Left colon (tissue), 2 donors: ENCODE measurements at regions not wholly inside any gene's neighbourhood (a gene's known extent, or its start where the extent isn't known, plus 50 kb on each side); places are given as distances from the start of the nearest gene placed in this dataset.

Experiments used
- ATAC-seq: fragments of 200-7000 bp; cut with Tn5 transposase; one replicate; pipeline ENCODE4 v1.9.1; 2020; ENCODE audit warnings: mild to moderate bottlenecking, moderate library complexity
- DNase-seq, 2 donors: peaks; one replicate each; pipeline ENCODE4 v3.0.0-alpha.2; 2020
- intact Hi-C, 2 donors: fragments of 100-400 bp; cut with DNase I in 1 of 2; cut with micrococcal nuclease in 1 of 2; formaldehyde crosslinking; loops; one replicate each; pipeline versions ENCODE4 v1.11.2 to v1.14.0; 2022; cut with DNase I, micrococcal nuclease
- donor health status: DM: no; HTN: no; CAD: no.
- donor health status: DM: yes; HTN: yes; CAD: no.

DNA sequence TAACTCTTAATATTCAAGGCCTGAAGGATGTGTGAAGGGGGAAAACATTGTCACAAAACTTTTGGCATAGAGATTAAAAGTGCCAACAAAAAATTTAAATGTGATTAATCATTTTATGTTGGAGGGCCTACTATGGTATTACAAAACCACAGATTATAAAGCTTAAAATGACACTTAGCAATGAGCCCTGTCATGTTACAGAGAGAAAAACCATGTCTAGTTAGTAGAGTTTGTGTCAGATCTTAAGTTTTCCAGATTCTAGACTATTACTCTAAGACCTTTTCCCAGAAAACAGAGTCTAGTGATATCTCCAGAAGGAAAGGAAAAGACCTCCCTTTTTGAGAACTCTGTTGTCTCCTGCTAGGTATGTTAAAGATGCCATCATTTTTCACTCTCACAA is 239.1 kb upstream of the DKK2 start:
- ATAC-seq = no peak
- DNase-seq = no peak
- intact Hi-C loops = no loop called here

DNA sequence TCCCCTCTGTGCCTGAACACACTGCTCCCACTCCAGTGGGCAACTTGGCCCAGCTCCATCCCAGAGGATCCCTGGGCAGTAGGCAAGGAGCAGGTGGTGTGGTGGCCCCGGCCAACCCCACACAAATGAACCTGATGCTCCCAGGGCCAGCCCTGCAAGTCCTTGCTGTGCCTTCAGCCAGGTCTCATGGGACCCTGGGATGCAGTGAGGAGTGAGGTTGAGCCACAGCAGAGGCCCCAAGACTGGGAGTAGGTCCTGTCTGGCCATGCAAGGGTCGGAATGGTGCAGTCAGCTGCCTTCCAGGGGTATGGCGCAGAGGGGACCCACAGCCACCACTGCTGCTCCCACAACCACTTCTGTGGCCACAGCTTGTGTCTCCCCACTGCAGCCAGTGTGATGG is 234.5 kb upstream of the DKK2 start:
- DNase-seq (no peak), ATAC-seq (no peak)

DNA sequence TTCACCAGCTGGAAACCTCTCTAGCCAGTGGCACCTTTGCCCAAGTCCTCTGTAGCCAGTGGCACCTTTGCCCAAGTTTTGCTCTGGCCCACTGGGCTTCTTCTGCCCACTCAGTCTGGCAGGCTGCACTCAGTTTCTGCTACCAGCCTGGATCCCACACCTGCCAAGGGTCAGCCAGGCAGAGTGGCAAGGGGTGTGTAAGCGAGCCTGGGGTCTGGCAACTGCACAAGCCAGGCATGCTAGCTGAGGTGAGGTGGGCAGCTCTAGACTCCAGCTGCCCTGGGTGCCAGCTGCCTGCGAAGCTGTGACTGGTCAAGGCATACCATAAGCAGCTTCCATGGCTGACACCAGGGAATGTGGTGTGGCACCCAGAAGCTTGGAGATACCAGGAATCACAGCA is 233.1 kb upstream of the DKK2 start:
- intact Hi-C loops = no loop called here
- no peak for ATAC-seq
- no peak for DNase-seq

More for the DNA sequence above, 234.5 kb upstream of the DKK2 start:
- intact Hi-C loops = no loop called here

DNA sequence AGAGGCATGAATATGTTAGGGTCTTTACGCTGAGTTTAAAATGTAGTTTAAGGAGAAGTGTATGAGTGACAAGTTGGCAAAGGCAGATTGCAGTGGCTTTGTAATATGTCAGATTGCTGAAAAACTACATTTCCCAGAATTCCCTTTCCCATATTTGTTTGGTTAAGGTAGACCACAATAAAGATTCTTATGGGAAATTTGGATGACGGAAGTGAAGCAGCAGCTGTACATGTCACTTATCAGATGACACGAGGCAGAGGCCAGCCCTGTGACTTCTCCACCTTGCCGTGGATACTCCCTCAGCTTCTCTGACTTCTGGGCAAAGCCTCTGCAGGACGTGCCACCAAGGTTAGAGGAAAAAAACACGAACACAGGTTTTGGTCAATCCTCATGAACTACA is 229.7 kb upstream of the DKK2 start:
- ATAC-seq (no peak), DNase-seq (no peak)
- intact Hi-C loops = no loop called here

DNA sequence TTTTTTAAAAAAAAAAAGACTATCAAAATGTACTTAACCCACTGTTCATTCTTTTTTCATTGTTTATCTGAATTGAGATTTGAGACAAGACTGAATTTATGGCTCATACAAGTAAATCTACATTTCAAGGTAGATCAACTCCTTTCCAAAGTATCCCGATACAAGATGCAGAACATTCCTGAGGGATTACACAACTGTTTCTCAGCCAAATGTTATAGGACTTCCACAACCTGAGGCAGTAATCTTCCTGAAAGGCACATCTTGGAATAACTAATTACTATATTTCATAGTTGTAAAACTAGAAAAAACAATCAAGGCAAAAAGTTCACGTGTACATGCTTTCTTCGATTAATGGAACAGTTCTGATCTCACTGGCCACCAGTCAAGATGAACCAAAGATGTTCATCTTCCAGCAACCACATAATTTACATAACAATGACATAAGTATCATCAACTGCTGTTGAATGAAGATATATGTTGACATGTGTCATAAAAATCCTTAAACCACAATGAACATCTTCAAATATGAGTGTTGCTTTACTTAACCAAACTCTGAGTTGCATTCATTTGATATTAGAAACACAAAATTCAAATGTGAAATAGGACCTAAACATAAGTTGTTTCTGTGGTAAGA is 225.2 kb upstream of the DKK2 start:
- intact Hi-C loops = no loop called here
- ATAC-seq (no peak), DNase-seq (no peak)

DNA sequence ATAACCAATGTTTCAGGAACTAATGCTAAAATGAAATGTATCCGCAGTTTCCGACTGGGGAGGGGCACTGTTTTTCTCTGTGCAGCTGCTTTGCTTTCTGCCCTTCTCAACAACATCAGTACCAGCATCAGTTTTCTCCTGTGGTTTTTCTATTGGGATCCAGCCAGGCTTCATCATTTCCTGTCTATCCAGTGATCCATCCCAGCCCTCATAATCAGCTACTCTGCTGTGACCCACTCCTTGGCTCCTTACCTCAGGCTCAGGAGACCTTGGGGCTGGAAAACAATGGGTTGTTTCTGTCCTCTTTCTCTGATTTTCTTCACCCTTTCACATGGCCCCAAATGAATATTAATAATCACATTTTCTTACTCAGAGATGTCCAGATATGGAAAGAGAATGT is 222.2 kb upstream of the DKK2 start:
- intact Hi-C loops = no loop called here
- DNase-seq (no peak), ATAC-seq (no peak)

DNA sequence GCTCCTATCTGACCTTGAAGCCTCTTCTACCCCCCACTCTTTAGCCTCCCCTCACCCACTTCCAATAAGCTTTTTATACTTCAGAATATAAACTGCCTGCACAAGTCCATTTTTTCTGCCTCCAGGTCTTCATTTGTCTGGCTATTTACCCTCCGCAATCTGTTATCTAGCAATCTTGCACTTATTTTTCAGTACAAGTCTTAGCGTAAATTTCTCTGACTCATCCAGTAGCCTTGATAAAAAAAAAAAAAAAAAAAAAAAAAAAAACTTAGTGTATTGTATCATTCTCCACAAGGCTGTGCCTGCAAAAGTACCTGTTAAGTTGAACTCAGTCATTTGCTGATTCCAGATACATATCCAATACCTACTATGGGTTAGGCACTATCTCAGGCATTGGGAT is 219.5 kb upstream of the DKK2 start:
- DNase-seq = no peak
- intact Hi-C loops = no loop called here
- no peak for ATAC-seq

DNA sequence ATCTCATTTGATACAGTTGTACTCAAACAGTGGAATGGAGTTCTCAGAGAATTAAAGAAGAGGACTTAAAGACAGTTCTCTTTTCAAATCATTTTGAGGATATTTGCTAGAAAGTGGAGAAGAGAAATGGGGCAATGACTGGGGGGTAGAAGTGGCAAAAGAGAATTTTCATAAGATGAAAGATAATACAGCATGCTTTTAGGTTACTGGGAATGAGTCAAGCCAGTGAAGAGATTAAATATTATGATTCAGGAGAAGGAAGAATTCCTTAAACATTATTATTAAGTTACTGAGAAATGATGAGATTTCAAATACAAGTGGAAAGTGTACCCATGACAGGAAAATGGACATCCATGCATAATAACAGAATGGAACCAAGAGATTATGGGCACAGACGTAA is 219.0 kb upstream of the DKK2 start:
- intact Hi-C loops = no loop called here
- ATAC-seq (no peak), DNase-seq (no peak)

DNA sequence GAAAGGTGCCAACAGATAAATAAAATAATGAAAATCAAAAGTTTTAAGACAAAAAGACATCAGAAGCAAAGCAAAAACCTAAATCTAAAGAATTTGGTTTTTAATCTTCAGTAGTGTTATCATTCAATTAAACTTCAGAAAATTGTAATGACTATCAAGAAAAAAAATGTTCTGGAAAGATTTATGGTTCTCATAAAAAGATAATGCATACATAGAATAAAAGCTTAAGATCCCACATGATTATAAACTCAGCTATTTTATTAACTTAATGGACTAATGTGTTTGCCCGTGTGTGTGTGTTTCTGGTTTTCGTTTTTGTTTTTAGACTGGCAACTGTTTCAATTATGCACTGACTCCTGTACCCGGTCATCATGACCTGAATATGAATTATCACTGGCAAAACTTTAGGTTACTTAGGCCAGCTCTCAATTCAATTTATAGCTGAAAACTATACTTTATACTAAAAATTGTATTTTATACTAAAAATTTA is 217.5 kb upstream of the DKK2 start:
- ATAC-seq (no peak), DNase-seq (no peak)
- intact Hi-C loops = no loop called here

DNA sequence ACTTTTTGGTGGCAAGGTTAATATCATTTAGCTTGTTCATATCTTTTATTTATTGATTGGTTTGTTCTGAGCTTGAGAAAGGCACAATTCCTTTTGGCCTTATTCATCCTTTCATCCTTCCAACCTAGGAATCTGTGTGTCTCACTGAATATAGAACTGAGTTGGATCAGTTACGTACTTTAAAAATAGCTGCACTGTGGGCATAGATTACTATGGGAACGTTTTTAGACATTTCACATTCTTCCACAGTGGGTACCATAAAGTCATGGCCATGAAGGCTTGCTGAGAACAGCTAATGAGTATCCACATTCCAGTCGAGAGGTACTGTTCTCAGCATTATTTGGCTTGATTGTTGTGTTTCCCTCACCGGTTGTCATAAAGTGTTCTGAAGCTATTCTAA is 217.0 kb upstream of the DKK2 start:
- intact Hi-C loops = no loop called here
- ATAC-seq = no peak

DNA sequence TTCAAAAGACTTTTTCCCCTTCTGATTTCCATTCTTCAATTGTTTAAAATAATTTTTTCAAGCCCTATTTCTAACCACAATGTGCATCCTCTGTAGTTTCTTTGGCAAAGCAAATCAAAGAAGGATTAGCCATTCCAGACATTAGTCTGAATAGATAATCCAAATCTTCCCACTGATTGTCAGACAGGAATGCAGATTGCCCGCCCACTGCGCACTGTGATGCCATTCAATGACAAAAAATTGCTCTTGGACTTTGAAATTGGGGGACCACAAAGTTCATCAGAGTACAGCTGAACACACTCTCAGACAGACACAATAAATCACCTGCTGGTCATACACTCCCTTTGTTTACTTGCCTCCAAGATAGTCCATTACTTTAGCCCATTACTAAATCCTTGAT is 216.5 kb upstream of the DKK2 start:
- ATAC-seq = no peak
- intact Hi-C loops = no loop called here
- DNase-seq = no peak

More for the DNA sequence above, 217.0 kb upstream of the DKK2 start:
- no peak for DNase-seq

DNA sequence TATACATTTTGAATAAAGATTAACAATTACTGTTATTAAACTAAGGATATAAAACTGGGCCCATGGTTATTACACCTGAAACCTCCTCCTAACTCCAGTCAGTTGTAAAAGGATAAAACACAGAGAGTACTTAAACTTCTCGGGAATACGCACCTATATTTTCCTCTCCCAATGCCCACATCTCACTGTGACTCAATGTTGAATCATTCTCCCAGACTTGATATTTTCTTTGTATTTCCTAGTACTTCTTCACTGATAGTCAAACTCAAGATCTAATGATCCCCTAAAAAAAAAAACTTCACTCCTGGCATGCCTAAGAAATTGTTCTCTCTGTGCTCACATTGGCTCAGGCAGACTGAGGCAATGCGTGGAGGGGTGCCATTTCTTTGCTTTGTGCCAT is 212.5 kb upstream of the DKK2 start:
- no peak for ATAC-seq
- no peak for DNase-seq

DNA sequence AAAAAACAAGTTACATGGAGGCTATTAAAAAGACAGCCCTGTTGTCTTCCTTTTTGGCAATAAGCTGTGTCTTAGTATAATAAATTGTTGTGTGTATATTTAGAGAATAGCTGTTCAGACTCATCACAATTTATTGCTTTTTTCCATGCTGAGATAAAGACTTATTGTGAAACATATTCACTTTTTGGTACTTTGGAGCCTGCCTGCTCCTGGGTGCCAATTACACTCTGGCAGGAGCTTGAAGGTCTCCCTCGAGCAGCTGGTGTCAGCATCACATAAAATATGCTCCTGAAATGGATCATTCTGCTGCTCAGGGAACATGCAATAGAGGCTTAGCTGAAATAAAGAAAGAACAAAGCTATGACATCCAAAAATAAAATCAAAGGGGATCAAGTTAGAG is 211.6 kb upstream of the DKK2 start:
- ATAC-seq = no peak
- intact Hi-C loops = no loop called here
- DNase-seq = no peak

More for the DNA sequence above, 212.5 kb upstream of the DKK2 start:
- intact Hi-C loops = no loop called here

DNA sequence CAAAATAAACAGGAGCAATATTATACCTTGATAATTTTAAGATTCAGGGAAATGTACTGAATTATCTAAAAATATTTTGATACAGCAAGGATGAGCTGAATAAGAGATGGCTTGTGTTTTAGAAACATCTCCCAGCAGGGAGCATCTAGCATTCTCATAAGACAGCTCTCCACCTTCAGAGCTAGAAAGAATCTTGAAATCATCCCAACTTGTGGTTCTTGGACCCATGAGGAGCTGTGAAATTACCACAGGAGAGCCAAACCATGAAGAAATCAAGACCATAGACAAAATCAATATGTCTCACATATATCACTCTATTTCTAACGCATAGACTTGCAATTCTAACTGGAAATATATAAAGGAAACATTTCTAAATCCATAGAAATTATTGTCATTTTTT is 210.6 kb upstream of the DKK2 start:
- DNase-seq (no peak), ATAC-seq (no peak)
- intact Hi-C loops = no loop called here

DNA sequence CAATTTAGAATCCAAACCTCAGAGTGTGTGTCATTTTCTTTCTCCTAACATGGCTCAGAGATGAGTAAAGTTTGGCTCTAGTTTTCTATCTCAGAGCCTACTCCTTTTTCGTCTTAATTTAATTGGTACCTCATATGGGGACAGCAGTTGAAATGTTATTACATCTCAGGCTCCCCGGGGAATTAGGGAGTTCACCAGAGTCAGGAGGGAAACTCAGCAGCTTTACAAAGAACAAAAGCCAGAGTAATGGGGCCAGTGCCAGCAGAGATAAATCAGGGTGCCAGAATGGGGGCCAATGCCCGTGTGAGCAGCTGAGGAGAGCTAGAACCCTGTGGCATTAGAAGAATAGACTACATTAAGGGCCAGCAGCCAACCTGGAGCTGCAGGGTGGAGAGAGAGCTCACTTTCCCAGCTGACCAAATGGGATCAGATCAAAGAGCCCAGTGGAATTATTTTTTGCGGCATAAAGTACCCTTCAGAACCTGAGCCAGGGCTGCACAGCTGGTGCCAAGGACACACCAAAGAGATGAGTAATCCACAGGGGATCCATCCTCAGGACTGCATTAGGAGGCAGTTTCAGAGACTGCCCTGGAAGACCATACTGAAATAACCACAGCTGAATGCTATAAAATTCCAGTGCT is 207.1 kb upstream of the DKK2 start:
- peak; percentile 4 to 73 for DNase-seq
- no peak for ATAC-seq
- intact Hi-C loops = no loop called here

DNA sequence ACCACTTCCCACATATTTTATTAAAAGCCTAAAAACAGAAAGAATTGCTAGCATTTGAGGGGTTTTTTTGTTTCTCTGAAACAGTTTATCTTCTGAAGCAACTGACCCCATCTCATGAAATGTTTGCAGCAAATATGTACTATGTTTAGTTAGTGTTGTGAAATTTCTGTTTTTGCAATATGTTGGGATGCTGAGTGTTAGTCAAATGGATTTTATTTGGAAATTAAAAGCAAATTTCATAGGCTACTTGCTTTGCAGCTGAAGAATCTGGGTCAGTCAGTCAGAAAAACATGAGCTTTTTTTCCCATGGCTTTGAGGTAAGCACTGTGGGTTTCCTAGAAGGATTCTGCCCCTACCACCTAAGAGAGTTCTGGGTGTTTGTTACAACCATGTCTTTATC is 184.9 kb upstream of the DKK2 start:
- no peak for ATAC-seq
- intact Hi-C loops = no loop called here
- no peak for DNase-seq

DNA sequence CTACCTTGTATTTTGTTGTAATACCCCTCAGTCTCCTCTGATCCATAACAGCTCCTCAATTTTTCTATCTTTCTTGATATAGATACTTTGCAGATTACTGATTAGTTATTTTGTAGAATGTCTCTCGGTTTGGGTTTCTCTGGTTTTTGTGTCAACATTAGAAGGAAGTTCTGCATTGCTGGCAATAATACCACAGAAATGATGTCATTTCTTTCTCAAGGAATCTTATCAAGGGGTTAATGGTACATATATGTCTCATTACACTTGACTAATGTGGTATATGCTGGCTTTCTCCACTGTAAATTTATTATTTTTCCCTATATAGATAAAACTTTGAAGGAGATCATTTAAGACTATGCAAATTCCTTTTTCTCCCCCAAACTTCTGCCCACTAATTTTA is 183.6 kb upstream of the DKK2 start:
- ATAC-seq (no peak), DNase-seq (no peak)
- intact Hi-C loops = no loop called here

DNA sequence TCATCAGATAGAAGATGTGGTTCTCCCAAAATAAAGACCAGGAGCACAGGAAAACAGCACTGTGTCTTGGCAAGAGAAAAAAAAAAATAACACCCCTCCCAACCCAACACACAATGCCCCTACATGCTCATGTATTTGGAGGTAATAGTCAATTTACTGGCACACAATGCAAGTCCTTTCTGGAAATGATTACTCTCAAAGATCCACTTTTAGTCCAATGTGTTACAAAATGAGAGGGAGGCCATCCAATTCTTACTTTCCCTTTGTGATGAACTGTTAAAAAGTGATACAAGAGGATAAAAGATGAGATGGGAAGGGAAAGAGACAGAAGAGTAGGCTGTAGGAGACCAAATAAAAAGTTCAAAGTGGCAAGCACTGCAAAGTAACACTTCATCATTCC is 180.3 kb upstream of the DKK2 start:
- DNase-seq = no peak
- ATAC-seq = no peak
- intact Hi-C loops = no loop called here

DNA sequence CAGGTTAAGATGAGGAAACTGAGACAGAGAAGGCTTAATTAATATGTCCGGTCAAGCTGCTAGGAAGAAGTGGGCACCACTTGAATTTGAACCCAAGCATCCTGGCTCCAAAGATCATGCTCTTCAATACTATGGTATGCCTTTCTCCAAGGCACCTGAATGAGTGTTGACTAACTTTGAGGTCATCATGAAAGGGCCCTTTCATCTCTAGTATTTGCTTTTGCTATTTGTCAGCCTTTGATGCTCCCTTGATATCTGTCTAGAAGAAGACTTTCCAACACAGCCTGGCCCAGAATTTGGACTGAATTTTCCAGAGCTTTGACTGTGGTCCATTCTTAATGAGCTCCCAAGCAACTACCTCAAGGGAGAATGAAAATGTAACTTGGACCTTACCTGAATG is 179.1 kb upstream of the DKK2 start:
- no peak for ATAC-seq
- intact Hi-C loops = no loop called here

DNA sequence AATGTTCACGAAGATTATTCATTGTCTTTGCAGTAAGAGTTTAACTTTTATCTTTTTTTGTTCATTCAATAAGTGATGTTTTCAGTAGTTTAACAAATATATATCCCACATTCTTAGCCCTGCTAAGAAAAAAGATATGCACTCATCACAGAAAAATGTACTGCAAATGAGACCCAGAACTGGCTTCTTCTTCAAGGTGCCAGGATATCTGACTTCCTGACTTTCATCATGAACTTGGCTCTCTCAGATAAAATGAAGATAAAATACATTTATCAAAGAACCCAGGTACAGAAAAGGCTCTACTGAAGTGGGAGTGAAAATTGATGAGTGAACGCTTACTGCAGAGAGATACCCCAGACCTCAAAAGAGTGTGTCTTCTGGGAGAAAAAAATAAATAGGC is 177.8 kb upstream of the DKK2 start:
- ATAC-seq = no peak
- DNase-seq = no peak
- intact Hi-C loops = no loop called here

More for the DNA sequence above, 179.1 kb upstream of the DKK2 start:
- no peak for DNase-seq

DNA sequence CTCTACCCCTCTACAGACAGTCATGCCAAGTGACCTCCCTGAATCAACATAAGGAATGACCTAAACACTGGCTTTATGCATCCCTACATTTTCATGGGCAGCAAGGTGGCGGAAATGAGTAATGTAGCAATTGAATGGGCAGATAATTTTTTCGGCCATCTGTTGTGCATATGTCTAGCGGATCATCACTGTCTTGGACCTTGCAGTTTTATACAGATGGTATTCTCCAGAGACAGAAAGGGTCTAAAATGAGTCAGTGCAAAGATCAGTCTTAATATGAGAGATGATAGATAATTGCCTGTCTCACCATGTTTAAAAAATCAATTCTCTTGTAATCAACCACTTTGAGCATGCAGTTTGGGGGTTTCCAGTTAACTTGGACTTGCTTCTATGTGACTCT is 177.3 kb upstream of the DKK2 start:
- ATAC-seq (no peak), DNase-seq (no peak)
- intact Hi-C loops = no loop called here
